Mesendoderm (in vitro differentiated cells): ENCODE measurements at regions not wholly inside any gene's neighbourhood (a gene's known extent, or its start where the extent isn't known, plus 50 kb on each side); places are given as distances from the start of the nearest gene placed in this dataset.

Experiments
- DNase-seq: peaks from one replicate; pipeline ENCODE4 v3.0.0; 2013
- H2AK5ac ChIP-seq: 2 replicates; pipeline ENCODE4 v1.6.1; 2013; ENCODE audit warnings: low read length, inconsistent platforms
- H2BK120ac ChIP-seq: 2 replicates; pipeline ENCODE4 v1.6.1; 2013; ENCODE audit warnings: low read depth, mild to moderate bottlenecking, low read length, moderate library complexity, mixed read lengths
- H2BK15ac ChIP-seq: replicated peaks from 2 replicates; pipeline ENCODE4 v1.6.1; 2013; ENCODE audit warnings: low read depth, mild to moderate bottlenecking, moderate library complexity
- H2BK5ac ChIP-seq: 2 replicates; pipeline ENCODE4 v1.6.1; 2013; ENCODE audit warnings: low read length, inconsistent platforms
- H3K18ac ChIP-seq: 2 replicates; pipeline ENCODE4 v1.6.1; 2013; ENCODE audit warnings: mild to moderate bottlenecking, low read length, mixed read lengths
- H3K23ac ChIP-seq: one replicate; pipeline ENCODE4 v1.6.1; 2013; ENCODE audit warnings: low read length
- H3K27ac ChIP-seq: 2 replicates; pipeline ENCODE4 v1.5.1; 2013; ENCODE audit warnings: low read depth, mild to moderate bottlenecking, inconsistent platforms, low read length, moderate library complexity
- H3K27me3 ChIP-seq: 2 replicates; pipeline ENCODE4 v1.6.1; 2013; ENCODE audit warnings: low read length, control low read depth, mild to moderate bottlenecking, inconsistent platforms; ENCODE audit not compliant: insufficient read depth, poor library complexity
- H3K36me3 ChIP-seq: 2 replicates; pipeline ENCODE4 v1.6.1; 2013; ENCODE audit warnings: low read length, inconsistent platforms; ENCODE audit not compliant: control insufficient read depth, insufficient read depth
- H3K4ac ChIP-seq: one replicate; pipeline ENCODE4 v1.6.1; 2013; ENCODE audit warnings: low read depth, mild to moderate bottlenecking, low read length, moderate library complexity
- H3K4me1 ChIP-seq: 2 replicates; pipeline ENCODE4 v1.6.1; 2013; ENCODE audit warnings: low read depth, low read length, inconsistent platforms; ENCODE audit not compliant: control insufficient read depth
- H3K4me2 ChIP-seq: 2 replicates; pipeline ENCODE4 v1.6.1; 2013; ENCODE audit warnings: low read length
- H3K4me3 ChIP-seq: 2 replicates; pipeline ENCODE4 v1.5.1; 2013; ENCODE audit warnings: mild to moderate bottlenecking, low read length
- H3K56ac ChIP-seq: one replicate; pipeline ENCODE4 v1.6.1; 2013; ENCODE audit warnings: low read length
- H3K79me1 ChIP-seq: 2 replicates; pipeline ENCODE4 v1.6.1; 2013; ENCODE audit warnings: low read length, inconsistent platforms
- H3K79me2 ChIP-seq: 2 replicates; pipeline ENCODE4 v1.6.1; 2013; ENCODE audit warnings: mild to moderate bottlenecking, low read length; ENCODE audit not compliant: control insufficient read depth, insufficient read depth
- H3K9ac ChIP-seq: 2 replicates; pipeline ENCODE4 v1.6.1; 2013; ENCODE audit warnings: low read length, inconsistent platforms
- H4K5ac ChIP-seq: one replicate; pipeline ENCODE4 v1.6.1; 2013; ENCODE audit warnings: low read length
- H4K8ac ChIP-seq: one replicate; pipeline ENCODE4 v1.6.1; 2013; ENCODE audit warnings: low read depth, mild to moderate bottlenecking, control low read depth, low read length, moderate library complexity
- WGBS: extraction: QIAGEN DNeasy Blood & Tissue Kit; methylation state at CpG from one replicate; pipeline ENCODE4 v1.1.7; 2013; ENCODE audit warnings: low lambda C conversion rate, missing lambda C conversion rate; ENCODE audit not compliant: insufficient coverage; ENCODE audit errors: extremely low coverage; 5-methylcytosine and 5-hydroxymethylcytosine counted together

GRCh38 chr4:100841911-100842310 is 324.1 kb upstream of the EMCN start:
- no peak overlapping the region for H2AK5ac ChIP-seq
- H3K79me1 ChIP-seq = no peaks in the 10 kb centered on the region
- no peak overlapping the region for H3K4ac ChIP-seq
- no peak overlapping the region for H3K9ac ChIP-seq
- DNase-seq = no peak
- no CpG with 5 or more reads among the region's 2 CpGs for WGBS
- H2BK120ac ChIP-seq = no peak overlapping the region
- no peak overlapping the region for H2BK5ac ChIP-seq
- H2BK15ac ChIP-seq = no peak overlapping the region
- no peak overlapping the region for H4K5ac ChIP-seq
- H3K56ac ChIP-seq = no peak overlapping the region
- no peak overlapping the region for H3K23ac ChIP-seq
- H4K8ac ChIP-seq = no peak overlapping the region
- no peak overlapping the region for H3K18ac ChIP-seq
- H3K27ac ChIP-seq = no peak overlapping the region
- no peak overlapping the region for H3K4me2 ChIP-seq
- H3K4me3 ChIP-seq = no peak overlapping the region
- no peaks in the 10 kb centered on the region for H3K27me3 ChIP-seq
- H3K4me1 ChIP-seq = no peaks in the 10 kb centered on the region
- H3K79me2 ChIP-seq = no peaks in the 10 kb centered on the region
- H3K36me3 ChIP-seq = no peaks in the 10 kb centered on the region

GRCh38 chr4:100839712-100840111 is 321.9 kb upstream of the EMCN start:
- no CpG with 5 or more reads among the region's 2 CpGs for WGBS
- Histone ChIP-seq H2AK5ac (no peak overlapping the region), H3K79me1 (no peaks in the 10 kb centered on the region), H2BK5ac (no peak overlapping the region), H2BK15ac (no peak overlapping the region), H3K27me3 (no peaks in the 10 kb centered on the region), H3K27ac (no peak overlapping the region), H3K9ac (no peak overlapping the region), H3K4me3 (no peak overlapping the region), H3K4me1 (no peaks in the 10 kb centered on the region), H4K8ac (no peak overlapping the region), H2BK120ac (no peak overlapping the region), H3K4me2 (no peak overlapping the region), H3K23ac (no peak overlapping the region), H3K79me2 (no peaks in the 10 kb centered on the region), H4K5ac (no peak overlapping the region), H3K4ac (no peak overlapping the region), H3K36me3 (no peaks in the 10 kb centered on the region), H3K56ac (no peak overlapping the region), H3K18ac (no peak overlapping the region)
- DNase-seq = no peak

- Histone ChIP-seq H4K8ac (no peak overlapping the region), H2BK5ac (no peak overlapping the region), H3K18ac (no peak overlapping the region), H3K9ac (no peak overlapping the region), H2BK15ac (no peak overlapping the region), H4K5ac (no peak overlapping the region), H3K79me1 (no peaks in the 10 kb centered on the region), H3K27me3 (no peaks in the 10 kb centered on the region), H3K27ac (no peak overlapping the region), H3K4me1 (no peaks in the 10 kb centered on the region), H3K4me3 (no peak overlapping the region), H3K4me2 (no peak overlapping the region), H3K4ac (no peak overlapping the region), H2AK5ac (no peak overlapping the region), H2BK120ac (no peak overlapping the region), H3K56ac (no peak overlapping the region), H3K36me3 (no peaks in the 10 kb centered on the region), H3K79me2 (no peaks in the 10 kb centered on the region), H3K23ac (no peak overlapping the region)
- no peak for DNase-seq
- WGBS = no CpG with 5 or more reads among the region's 1 CpG
These were observed 320.5 kb upstream of the EMCN start for GRCh38 chr4:100838286-100838685.

- no peak overlapping the region for H3K27ac ChIP-seq
- H4K5ac ChIP-seq = no peak overlapping the region
- no peak overlapping the region for H2BK5ac ChIP-seq
- H3K36me3 ChIP-seq = no peaks in the 10 kb centered on the region
- H3K9ac ChIP-seq = no peak overlapping the region
- no peaks in the 10 kb centered on the region for H3K79me1 ChIP-seq
- no peaks in the 10 kb centered on the region for H3K4me1 ChIP-seq
- no peak overlapping the region for H3K4me2 ChIP-seq
- peak overlapping the region; percentile 19 for H3K56ac ChIP-seq
- WGBS = no CpG with 5 or more reads among the region's 1 CpG
- H2BK15ac ChIP-seq = no peak overlapping the region
- H4K8ac ChIP-seq = no peak overlapping the region
- H2BK120ac ChIP-seq = no peak overlapping the region
- no peak overlapping the region for H2AK5ac ChIP-seq
- H3K79me2 ChIP-seq = no peaks in the 10 kb centered on the region
- no peak overlapping the region for H3K4me3 ChIP-seq
- H3K23ac ChIP-seq = no peak overlapping the region
- no peak for DNase-seq
- H3K27me3 ChIP-seq = no peaks in the 10 kb centered on the region
- no peak overlapping the region for H3K18ac ChIP-seq
- no peak overlapping the region for H3K4ac ChIP-seq
These were observed 319.1 kb upstream of the EMCN start for GRCh38 chr4:100836929-100837328.

GRCh38 chr4:100834616-100835015 is 316.8 kb upstream of the EMCN start:
- Histone ChIP-seq H3K18ac (no peak overlapping the region), H3K4me1 (peaks cover 1% of the 10 kb centered on the region), H3K4ac (no peak overlapping the region), H4K5ac (no peak overlapping the region), H3K36me3 (no peaks in the 10 kb centered on the region), H2BK120ac (no peak overlapping the region), H3K27ac (no peak overlapping the region), H3K23ac (no peak overlapping the region), H3K79me1 (no peaks in the 10 kb centered on the region), H2AK5ac (no peak overlapping the region), H4K8ac (no peak overlapping the region), H3K27me3 (no peaks in the 10 kb centered on the region), H3K4me3 (no peak overlapping the region), H3K56ac (no peak overlapping the region), H2BK5ac (no peak overlapping the region), H3K4me2 (no peak overlapping the region), H3K79me2 (no peaks in the 10 kb centered on the region), H2BK15ac (no peak overlapping the region), H3K9ac (no peak overlapping the region)
- DNase-seq = peak; percentile 21

- no peak for DNase-seq
- H3K4ac ChIP-seq = no peak overlapping the region
- no peak overlapping the region for H2BK5ac ChIP-seq
- no peak overlapping the region for H3K9ac ChIP-seq
- no peak overlapping the region for H3K27ac ChIP-seq
- no peak overlapping the region for H4K5ac ChIP-seq
- H3K79me1 ChIP-seq = no peaks in the 10 kb centered on the region
- H3K4me3 ChIP-seq = no peak overlapping the region
- no peaks in the 10 kb centered on the region for H3K36me3 ChIP-seq
- H3K4me2 ChIP-seq = no peak overlapping the region
- H3K56ac ChIP-seq = no peak overlapping the region
- H3K23ac ChIP-seq = no peak overlapping the region
- H2BK120ac ChIP-seq = no peak overlapping the region
- peaks cover 1% of the 10 kb centered on the region for H3K4me1 ChIP-seq
- no peaks in the 10 kb centered on the region for H3K27me3 ChIP-seq
- H3K18ac ChIP-seq = no peak overlapping the region
- H3K79me2 ChIP-seq = no peaks in the 10 kb centered on the region
- no peak overlapping the region for H2BK15ac ChIP-seq
- H2AK5ac ChIP-seq = no peak overlapping the region
- no CpG with 5 or more reads among the region's 1 CpG for WGBS
- no peak overlapping the region for H4K8ac ChIP-seq
These were observed 316.1 kb upstream of the EMCN start for GRCh38 chr4:100833906-100834305.
